ENCODE measurements at regions not wholly inside any gene's neighbourhood (a gene's known extent, or its start where the extent isn't known, plus 50 kb on each side); places are given as distances from the start of the nearest gene placed in this dataset.
A peak's percentile ranks its signal among the peaks of the same experiment; 100 is the strongest.
"Not testable (repeated sequence)": the region's sequence is repeated elsewhere in the genome, so short reads cannot be mapped to it uniquely, and the experiment has no call there.

- DNase-seq (ENCODE audit: low read depth) = no peak
Observed at GRCh38 chr5:89371646-89372045, 488.7 kb upstream of the MEF2C start.

DNA sequence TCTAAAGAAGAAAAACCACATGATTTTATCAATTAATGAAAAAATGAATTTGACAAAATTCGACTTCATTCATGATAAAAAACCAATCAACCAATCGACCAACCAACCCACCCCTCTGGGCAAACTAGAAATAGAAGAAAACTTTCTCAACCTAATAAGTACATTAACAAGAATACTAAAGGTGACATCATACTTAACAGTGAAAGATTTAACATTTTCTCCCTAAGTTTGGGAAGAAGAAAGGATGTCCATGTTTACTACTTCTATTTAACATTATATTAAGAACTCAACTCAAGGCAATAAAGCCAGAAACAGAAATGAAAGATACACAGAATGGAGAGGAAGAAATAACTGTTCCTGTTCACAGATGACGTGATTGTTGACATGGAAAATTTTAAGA, 476.1 kb upstream of the MEF2C start:
- no peak for DNase-seq (ENCODE audit: low read depth)

GRCh38 chr5:89353837-89354551, 471.0 kb upstream of the MEF2C start:
- DNase-seq (ENCODE audit: low read depth) = no peak

DNA sequence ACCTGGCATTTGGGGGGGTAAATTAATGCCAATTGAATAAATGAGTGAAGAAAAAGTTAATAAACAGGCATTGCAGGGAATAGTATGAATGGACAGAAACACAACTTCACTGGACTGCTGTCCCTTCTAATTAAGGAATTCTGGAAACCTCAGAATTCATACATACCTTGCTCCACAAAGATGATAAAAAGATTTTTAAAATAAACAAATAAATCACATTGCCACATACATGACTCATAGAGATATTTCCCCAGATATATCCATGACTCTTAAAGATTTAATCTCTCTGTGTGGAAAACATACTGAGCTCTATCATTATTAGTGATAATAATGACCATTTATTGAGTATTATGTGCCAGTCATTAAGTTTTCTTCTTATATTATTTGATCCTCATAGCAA, 469.0 kb upstream of the MEF2C start:
- no peak for DNase-seq (ENCODE audit: low read depth)

GRCh38 chr5:89351222-89351621, 468.2 kb upstream of the MEF2C start:
- DNase-seq (ENCODE audit: low read depth) = peak; percentile 76

DNA sequence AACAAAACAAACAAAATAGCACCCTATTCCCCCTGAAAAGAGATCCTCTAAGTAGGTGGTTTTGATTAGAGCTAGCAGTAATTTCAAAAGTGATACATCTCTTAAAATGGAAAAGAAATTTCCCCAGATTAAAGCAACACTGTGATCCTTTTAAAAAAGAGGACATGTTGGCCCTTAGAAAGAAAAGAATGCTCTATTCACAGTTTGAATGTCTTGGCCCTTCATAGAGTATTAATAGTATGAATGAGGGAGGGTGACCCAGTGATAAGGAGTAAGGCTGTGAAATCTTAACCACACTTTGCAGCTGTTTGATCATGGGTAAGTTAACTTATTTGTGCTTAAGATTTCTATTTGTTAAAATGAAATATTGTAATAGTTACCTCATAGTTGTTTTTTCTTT, 467.7 kb upstream of the MEF2C start:
- no peak for DNase-seq (ENCODE audit: low read depth)

GRCh38 chr5:89349246-89349980, 466.4 kb upstream of the MEF2C start:
- DNase-seq (ENCODE audit: low read depth) = no peak

DNA sequence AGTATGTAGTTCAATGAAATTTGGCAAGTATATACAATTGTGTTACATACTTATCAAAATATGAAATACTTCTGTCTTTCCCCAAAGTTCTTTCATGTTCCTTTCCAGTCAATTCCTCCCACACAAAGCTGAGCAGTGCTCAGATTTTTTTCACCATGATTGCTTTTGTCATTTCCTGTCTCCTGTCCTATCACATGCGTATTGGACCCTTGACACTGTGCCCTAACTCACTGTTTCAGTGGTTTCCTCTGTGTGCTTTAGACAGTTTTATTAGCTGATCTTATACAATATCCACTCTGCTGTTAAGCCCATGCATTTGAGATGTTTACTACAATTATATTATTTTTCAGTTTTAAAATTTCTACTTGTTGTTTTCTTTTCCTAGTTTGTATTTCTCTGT, 463.6 kb upstream of the MEF2C start:
- peak; percentile 7 for DNase-seq (ENCODE audit: low read depth)

- no peak for DNase-seq (ENCODE audit: low read depth)
Observed at GRCh38 chr5:89343666-89344065, 460.7 kb upstream of the MEF2C start.

DNA sequence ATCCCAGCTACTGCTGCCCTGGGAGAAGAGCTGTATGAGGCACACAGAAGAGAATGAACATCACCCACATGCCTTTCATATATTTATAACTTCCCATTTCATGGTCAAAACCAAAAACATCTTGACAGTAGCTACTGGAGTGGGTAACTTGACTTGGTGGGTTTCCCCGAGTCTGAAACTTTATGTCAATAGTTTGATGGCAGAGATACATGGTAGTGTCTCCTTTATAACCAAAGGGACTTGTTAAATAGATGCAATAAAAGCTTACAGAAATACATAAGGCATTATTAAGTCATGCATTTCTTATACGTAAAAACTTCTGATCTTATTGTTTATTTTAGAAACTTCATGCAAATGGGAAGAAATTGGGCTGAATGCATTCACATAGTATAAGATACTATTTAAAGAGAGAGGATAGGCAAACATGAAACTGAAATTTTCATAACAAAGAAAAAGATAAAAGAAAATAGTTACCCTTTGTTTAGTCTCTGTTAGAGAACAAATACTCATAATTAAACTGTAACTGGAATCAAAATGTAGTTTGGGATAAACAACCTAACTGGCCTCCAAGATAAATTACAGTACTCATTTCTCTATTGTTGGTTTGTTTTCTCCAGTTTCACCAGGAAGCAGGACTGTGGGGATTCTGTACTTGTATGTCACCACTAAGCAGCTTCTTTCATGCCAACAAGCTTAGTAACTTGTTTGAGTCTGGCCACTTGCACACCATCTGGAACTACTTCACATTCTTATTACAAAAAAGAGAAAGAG, 459.3 kb upstream of the MEF2C start:
- peak; percentile 53 for DNase-seq (ENCODE audit: low read depth)

DNA sequence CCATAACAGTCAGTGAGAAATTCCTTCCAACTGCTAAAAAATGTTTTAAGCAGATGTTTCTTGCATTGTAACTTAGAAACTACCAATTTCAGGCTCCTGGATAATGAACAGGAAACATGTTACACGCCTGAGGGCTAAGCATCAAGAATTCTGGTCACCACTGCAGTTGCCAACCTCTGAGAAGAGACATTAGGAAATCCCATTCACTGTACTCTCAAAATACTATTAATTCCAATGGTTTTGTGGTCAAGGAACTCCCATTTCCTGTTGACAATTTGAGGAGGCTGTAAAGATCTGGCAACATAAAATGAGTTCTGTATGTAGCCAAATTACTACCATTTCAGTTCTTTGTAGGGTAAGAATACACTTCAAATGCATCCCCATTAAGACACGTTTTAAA, 456.0 kb upstream of the MEF2C start:
- peak; percentile 53 for DNase-seq (ENCODE audit: low read depth)

DNA sequence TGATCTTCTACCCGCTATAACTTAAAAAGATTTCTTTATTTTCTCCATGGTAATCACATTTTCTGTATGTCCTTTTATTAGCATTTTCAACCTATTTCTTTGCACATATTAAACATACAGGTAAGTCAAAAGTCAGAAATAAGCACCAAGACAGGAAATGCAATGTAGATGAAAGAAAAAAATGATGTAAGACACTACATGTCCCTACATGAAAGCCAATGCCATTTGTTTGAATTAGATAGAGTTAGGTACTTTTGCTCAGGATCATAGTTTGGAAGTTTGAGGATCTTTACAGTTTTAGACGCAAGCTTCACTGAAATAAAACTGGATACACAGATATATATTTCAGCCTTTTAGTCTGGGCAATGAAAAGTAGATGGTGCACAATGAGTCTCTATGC, 453.1 kb upstream of the MEF2C start:
- DNase-seq (ENCODE audit: low read depth) = no peak

DNA sequence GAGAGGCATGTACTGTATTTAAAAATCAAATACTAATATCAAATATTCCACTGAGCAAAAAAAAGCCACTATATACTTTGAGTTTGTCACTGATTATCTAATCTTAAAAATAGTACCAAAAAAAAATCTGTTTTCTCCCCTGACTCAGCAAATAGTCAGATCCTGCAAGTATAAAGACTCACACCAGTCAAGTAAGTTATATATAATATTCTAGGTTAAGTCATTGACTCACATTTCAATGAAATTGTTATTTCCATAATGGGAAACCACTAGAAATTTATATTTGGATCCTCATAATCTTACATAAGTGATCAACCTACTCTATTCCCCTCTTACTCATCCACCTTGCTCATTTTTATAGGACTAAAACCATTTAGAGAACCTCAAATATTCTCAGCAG, 447.2 kb upstream of the MEF2C start:
- DNase-seq (ENCODE audit: low read depth) = no peak

GRCh38 chr5:89327608-89328007, 444.6 kb upstream of the MEF2C start:
- DNase-seq (ENCODE audit: low read depth) = no peak

DNA sequence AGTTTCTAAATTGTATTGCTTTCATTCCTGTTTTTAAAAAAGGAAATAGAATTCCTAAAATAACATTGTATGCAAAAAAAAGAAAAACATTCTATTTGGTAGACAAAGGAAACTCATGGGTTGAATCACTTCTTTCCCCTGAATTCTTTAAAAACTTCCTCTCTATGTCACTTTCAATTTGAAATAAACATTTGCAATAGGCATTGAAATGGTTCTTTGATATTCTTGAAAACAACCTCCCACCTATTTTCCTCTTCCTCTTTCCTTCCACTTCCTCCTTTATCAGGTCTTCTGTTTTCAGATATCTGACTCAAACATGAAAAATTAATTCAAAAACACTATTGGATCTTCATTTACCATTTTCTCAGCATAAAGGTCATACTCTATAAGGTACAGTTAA, 442.0 kb upstream of the MEF2C start:
- no peak for DNase-seq (ENCODE audit: low read depth)

DNA sequence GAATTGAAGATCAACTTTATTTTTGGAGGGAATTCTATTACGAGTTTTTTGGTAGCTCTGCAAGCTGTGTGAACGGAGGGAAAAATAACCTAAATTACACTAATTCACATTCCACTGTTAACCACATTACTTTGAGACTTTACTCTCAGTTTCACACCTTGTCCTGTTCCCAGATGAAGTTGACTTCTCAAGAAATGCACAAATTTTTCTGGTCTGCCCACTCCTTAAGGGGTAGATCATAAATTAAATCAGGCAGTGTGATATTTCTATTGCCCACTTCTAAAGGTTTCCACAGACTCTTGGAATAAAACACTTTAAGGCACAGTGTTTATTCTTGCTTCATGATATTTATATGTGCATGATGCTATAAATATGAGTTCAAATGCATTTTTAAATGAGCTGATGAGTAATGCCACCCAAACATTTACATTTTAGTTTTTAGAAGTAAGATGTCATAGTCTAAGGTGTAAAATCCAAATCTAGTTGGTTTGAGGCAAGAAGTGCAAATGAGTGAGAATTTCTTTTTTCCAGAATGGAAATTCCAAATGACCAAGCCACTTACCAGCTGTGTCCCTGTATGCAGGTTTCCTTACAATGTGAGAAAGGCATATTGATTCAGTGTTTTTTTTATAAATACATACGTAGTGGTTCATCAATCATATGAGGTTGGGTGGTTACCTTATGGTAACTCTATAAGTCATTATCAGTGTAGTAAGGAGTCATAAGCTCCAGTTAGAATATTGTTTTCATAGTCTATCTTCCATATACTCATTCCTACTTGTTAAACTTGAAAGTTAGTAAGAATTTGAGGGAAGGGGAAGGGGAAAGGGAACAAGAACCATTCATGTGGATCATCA, 437.7 kb upstream of the MEF2C start:
- DNase-seq (ENCODE audit: low read depth) = no peak

- DNase-seq (ENCODE audit: low read depth) = not testable (repeated sequence)
Observed at GRCh38 chr5:89317838-89318237, 434.9 kb upstream of the MEF2C start.

- no peak for DNase-seq (ENCODE audit: low read depth)
Observed at GRCh38 chr5:89315286-89316100, 432.5 kb upstream of the MEF2C start.

DNA sequence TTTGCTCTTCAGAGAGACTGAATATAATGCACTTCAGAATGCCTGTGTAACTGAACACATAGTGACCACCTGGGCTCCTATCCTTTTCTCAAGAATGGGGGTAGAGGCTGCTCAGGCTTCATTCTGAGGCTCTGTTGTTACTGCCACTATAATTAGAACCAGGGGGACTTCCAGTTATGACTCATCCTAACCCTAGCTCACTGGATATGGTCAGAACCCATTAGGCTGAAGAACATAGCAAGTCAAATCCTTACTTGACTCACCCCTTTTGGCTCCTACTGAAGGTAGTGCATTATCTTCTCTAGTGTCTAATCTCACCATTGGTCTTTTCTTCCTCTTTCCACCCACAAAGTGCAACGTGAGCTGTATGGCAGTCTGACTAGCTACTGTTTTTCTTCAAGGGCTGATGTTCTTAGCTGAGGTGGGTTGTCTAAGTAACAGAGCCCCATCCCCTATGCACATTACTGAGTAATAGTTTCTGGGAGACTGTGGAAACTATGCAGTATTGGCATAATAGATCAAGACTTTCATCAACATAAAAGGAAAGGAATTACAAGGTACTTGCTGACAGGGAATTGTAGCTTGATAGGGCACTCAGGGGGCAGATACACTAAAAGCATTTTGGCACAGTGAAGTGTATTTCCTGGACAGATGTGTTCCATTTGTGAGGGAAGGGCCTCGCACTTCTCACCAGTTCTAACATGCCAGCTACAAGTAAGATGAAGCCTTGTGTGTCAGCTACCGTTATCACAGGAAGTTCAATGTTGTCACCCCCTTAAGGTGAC, 431.0 kb upstream of the MEF2C start:
- peak; percentile 95 for DNase-seq (ENCODE audit: low read depth)

- DNase-seq (ENCODE audit: low read depth) = peak; percentile 97
Observed at GRCh38 chr5:89313044-89313443, 430.1 kb upstream of the MEF2C start.

Measured in HT1080 (cell line).